Coronary artery (tissue), 2 donors: ENCODE measurements at regions not wholly inside any gene's neighbourhood (a gene's known extent, or its start where the extent isn't known, plus 50 kb on each side); places are given as distances from the start of the nearest gene placed in this dataset.
A peak's percentile ranks its signal among the peaks of the same experiment; 100 is the strongest.

Experiments
- DNase-seq: peaks from one replicate; pipeline ENCODE4 v3.0.0-alpha.2; 2017; ENCODE audit warnings: low spot score
- H3K27ac ChIP-seq, 2 donors: fragments of 200-600 bp; sonication (generic); one replicate each; pipeline ENCODE4 v1.5.1; 2016 to 2019
- H3K4me3 ChIP-seq: fragments of 200-600 bp; sonication (generic); 2 replicates; pipeline ENCODE4 v1.5.1; 2016; ENCODE audit warnings: mild to moderate bottlenecking, moderate library complexity
- TF ChIP-seq, protein P1 (sequence below): fragments of 200-600 bp; sonication (generic); IDR thresholded peaks from one replicate; pipeline ENCODE4 v1.5.1; 2019; ENCODE audit warnings: antibody characterized with exemption

GRCh38 chr18:75158465-75159237 is 50.3 kb downstream of the PTGR3 start:
- no peak overlapping the region for H3K4me3 ChIP-seq
- DNase-seq, result peak; percentile 49
- TF ChIP-seq, protein P1, sequence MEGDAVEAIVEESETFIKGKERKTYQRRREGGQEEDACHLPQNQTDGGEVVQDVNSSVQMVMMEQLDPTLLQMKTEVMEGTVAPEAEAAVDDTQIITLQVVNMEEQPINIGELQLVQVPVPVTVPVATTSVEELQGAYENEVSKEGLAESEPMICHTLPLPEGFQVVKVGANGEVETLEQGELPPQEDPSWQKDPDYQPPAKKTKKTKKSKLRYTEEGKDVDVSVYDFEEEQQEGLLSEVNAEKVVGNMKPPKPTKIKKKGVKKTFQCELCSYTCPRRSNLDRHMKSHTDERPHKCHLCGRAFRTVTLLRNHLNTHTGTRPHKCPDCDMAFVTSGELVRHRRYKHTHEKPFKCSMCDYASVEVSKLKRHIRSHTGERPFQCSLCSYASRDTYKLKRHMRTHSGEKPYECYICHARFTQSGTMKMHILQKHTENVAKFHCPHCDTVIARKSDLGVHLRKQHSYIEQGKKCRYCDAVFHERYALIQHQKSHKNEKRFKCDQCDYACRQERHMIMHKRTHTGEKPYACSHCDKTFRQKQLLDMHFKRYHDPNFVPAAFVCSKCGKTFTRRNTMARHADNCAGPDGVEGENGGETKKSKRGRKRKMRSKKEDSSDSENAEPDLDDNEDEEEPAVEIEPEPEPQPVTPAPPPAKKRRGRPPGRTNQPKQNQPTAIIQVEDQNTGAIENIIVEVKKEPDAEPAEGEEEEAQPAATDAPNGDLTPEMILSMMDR, result no peak
- no peak overlapping the region for H3K27ac ChIP-seq

- Histone ChIP-seq H3K27ac (no peak overlapping the region), H3K4me3 (no peak overlapping the region)
- TF ChIP-seq, protein P1, result no peak
- DNase-seq, result peak; percentile 59
Measured at GRCh38 chr18:75157851-75158250, 51.1 kb downstream of the PTGR3 start.

DNA sequence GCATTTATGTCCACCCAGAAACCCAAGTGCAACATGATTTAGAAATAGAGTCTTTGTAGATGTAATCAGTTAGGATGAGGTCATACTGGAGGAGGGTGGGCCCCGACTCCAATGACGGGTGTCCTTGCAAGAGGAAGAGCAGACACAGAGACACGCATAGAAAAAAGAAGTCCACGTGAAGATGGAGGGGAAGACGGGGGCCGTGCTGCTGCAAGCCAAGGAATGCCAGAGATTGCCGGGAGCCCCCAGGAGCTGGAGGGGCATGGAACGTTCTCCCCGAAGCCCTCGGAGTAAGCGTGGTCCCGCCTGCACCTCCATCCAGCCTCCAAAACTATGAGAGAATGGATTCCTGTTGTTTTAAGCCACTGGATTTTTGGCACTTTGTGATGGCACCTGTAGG is 51.6 kb downstream of the PTGR3 start:
- no peak for DNase-seq

DNA sequence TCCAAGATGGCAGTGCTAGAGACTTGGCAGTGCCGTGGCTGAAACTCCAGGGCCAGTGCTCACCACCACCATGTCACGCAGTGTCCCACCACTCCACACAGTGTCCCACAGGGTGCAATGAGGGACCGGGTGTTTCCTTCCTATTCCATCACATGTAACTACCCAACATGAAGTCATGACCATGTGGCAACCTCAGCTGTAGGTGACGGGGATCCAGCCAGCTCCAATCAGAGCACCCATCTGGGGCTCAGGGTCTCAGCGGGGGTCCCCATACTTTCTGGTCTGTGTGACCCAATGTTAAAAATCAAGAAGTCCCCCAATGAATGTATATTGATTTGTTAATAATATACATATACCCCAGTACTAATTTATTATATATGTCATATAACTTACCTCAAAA is 52.1 kb downstream of the PTGR3 start:
- TF ChIP-seq, protein P1, result no peak
- DNase-seq, result peak; percentile 67
- H3K27ac ChIP-seq, result no peak overlapping the region
- no peak overlapping the region for H3K4me3 ChIP-seq

More for the DNA sequence above, 51.6 kb downstream of the PTGR3 start:
- no peak overlapping the region for H3K27ac ChIP-seq
- TF ChIP-seq, protein P1, result no peak
- H3K4me3 ChIP-seq, result no peak overlapping the region

GRCh38 chr18:75156139-75156750 is 52.7 kb downstream of the PTGR3 start:
- DNase-seq, result peak; percentile 49
- Histone ChIP-seq H3K4me3 (no peak overlapping the region), H3K27ac (no peak overlapping the region)
- TF ChIP-seq, protein P1, result no peak

DNA sequence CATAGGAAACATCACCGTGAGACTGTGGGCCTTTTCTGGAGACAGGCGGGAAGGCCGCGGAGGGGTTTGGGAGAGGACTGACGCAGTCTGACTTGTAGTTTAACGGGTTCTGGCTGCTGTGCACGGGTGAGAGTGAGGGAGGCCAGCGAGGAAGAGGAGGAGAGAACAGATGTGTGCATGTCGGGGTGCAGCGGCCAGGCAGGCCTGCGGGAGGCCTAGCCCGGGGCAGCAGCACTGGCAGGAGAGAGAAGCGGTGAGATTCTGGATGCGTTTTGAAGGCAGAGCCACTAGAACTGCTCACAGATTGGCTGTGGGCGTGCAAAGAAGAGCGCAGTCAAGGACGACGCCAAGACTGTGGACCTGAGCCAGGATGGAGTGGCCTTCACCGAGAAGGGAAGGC is 53.9 kb downstream of the PTGR3 start:
- TF ChIP-seq, protein P1, result no peak
- DNase-seq, result peak; percentile 36
- Histone ChIP-seq H3K4me3 (no peak overlapping the region), H3K27ac (no peak overlapping the region)

GRCh38 chr18:75154259-75154658 is 54.7 kb downstream of the PTGR3 start:
- TF ChIP-seq, protein P1, result no peak
- Histone ChIP-seq H3K4me3 (no peak overlapping the region), H3K27ac (no peak overlapping the region)
- DNase-seq, result peak; percentile 56
